PC-3 (cell line): ENCODE measurements at regions not wholly inside any gene's neighbourhood (a gene's known extent, or its start where the extent isn't known, plus 50 kb on each side); places are given as distances from the start of the nearest gene placed in this dataset.

Experiments used
- EZH2phosphoT487 ChIP-seq: fragments of 300-600 bp; sonication (generic); IDR thresholded peaks from 2 replicates; pipeline ENCODE4 v1.6.1; 2018; ENCODE audit warnings: mild to moderate bottlenecking, antibody characterized with exemption, low read length, borderline replicate concordance
- TF ChIP-seq, protein P1 (sequence below): fragments of 300-600 bp; sonication (generic); conservative IDR thresholded peaks from 2 replicates; pipeline ENCODE4 v1.5.1; 2017; ENCODE audit warnings: antibody characterized with exemption, low read depth, mild to moderate bottlenecking, low read length

DNA sequence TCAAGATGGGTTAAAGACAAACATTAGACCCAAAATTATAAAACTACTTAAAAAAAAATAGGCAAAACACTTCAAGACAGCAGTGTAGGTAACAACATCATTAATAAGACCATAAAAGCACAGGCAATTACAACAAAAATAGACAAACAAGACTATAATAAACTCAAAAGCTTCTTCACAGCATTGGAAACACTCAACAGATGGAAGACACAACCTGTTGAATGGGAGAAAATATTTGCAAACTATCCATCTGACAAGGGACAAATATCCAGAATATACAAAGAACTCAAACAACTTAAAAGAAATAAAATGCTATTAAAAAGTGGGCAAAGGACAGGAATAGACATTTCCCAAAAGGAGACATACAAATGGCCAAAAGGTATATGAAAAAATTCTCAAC, 170.7 kb downstream of the HHIP start:
- TF ChIP-seq, protein P1, sequence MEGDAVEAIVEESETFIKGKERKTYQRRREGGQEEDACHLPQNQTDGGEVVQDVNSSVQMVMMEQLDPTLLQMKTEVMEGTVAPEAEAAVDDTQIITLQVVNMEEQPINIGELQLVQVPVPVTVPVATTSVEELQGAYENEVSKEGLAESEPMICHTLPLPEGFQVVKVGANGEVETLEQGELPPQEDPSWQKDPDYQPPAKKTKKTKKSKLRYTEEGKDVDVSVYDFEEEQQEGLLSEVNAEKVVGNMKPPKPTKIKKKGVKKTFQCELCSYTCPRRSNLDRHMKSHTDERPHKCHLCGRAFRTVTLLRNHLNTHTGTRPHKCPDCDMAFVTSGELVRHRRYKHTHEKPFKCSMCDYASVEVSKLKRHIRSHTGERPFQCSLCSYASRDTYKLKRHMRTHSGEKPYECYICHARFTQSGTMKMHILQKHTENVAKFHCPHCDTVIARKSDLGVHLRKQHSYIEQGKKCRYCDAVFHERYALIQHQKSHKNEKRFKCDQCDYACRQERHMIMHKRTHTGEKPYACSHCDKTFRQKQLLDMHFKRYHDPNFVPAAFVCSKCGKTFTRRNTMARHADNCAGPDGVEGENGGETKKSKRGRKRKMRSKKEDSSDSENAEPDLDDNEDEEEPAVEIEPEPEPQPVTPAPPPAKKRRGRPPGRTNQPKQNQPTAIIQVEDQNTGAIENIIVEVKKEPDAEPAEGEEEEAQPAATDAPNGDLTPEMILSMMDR: no peak
- no peak for TF ChIP-seq EZH2phosphoT487
